Spleen (tissue), 7 donors: ENCODE measurements at regions not wholly inside any gene's neighbourhood (a gene's known extent, or its start where the extent isn't known, plus 50 kb on each side); places are given as distances from the start of the nearest gene placed in this dataset.

Experiments used
- CTCF ChIP-seq, 11 experiments: fragments of 200-600 bp in 7 of 11; fragments of 450-650 bp in 4 of 11; sonication (generic) in 4 of 11; IDR thresholded peaks in 8 of 11; conservative IDR thresholded peaks in 3 of 11; 1 replicate in 7 of 11; 2 replicates in 4 of 11; pipeline versions ENCODE4 v1.4.0 to v1.8.0; 2016 to 2021; ENCODE audit warnings: antibody characterized with exemption in 11 of 11, inconsistent platforms in 4 of 11, mild to moderate bottlenecking in 1 of 11
- POLR2A ChIP-seq, 3 donors: fragments of 450-650 bp; IDR thresholded peaks; one replicate each; pipeline ENCODE4 v1.5.1; 2017; ENCODE audit warnings: antibody characterized with exemption in 3 of 3, mild to moderate bottlenecking in 1 of 3
- POLR2AphosphoS5 ChIP-seq, 3 donors: sonication (generic); formaldehyde crosslinking; IDR thresholded peaks; one replicate each; pipeline ENCODE4 v1.5.1; 2017; ENCODE audit warnings: antibody characterized with exemption in 3 of 3
- donor health status: DM: no; HTN: no; CAD: no; lungs with moderate emphysema.
- donor health status: DM: no; HTN: no; CAD: no.
- donor health status: DM: no; HTN: no; CAD: no.

GRCh38 chr6:170047823-170048222 is 243.1 kb downstream of the DLL1 start:
- no peak for TF ChIP-seq CTCF (IDR thresholded peaks at IDR 0.05 in 8 of 11, conservative IDR thresholded peaks at IDR 0.05 in 3 of 11)
- TF ChIP-seq POLR2AphosphoS5 (IDR thresholded peaks at IDR 0.05) = no peak
- no peak for TF ChIP-seq POLR2A (IDR thresholded peaks at IDR 0.05)
